LoVo (cell line): ENCODE measurements at regions not wholly inside any gene's neighbourhood (a gene's known extent, or its start where the extent isn't known, plus 50 kb on each side); places are given as distances from the start of the nearest gene placed in this dataset.
"Not testable (repeated sequence)": the region's sequence is repeated elsewhere in the genome, so short reads cannot be mapped to it uniquely, and the experiment has no call there.

Experiments
- DNase-seq: peaks from one replicate; pipeline ENCODE4 v3.0.0-alpha.2; 2016; ENCODE audit warnings: low spot score

GRCh38 chr3:153029350-153029749 is 132.7 kb upstream of the RAP2B start:
- no peak for DNase-seq

- DNase-seq: no peak
Measured at GRCh38 chr3:153032891-153033290, 129.1 kb upstream of the RAP2B start.

- DNase-seq: no peak
Measured at GRCh38 chr3:153036846-153037245, 125.2 kb upstream of the RAP2B start.

- no peak for DNase-seq
Measured at GRCh38 chr3:153038367-153038766, 123.7 kb upstream of the RAP2B start.

- DNase-seq: no peak
Measured at GRCh38 chr3:153038779-153039178, 123.2 kb upstream of the RAP2B start.

GRCh38 chr3:153041181-153041580 is 120.8 kb upstream of the RAP2B start:
- DNase-seq: no peak

GRCh38 chr3:153042088-153042487 is 119.9 kb upstream of the RAP2B start:
- DNase-seq: no peak

- DNase-seq: no peak
Measured at GRCh38 chr3:153043729-153044328, 118.2 kb upstream of the RAP2B start.

GRCh38 chr3:153045150-153045549 is 116.9 kb upstream of the RAP2B start:
- DNase-seq: no peak

GRCh38 chr3:153050978-153051377 is 111.0 kb upstream of the RAP2B start:
- DNase-seq: no peak

GRCh38 chr3:153051427-153052095 is 110.5 kb upstream of the RAP2B start:
- peak; percentile 72 for DNase-seq

- DNase-seq: peak; percentile 73
Measured at GRCh38 chr3:153052096-153052460, 109.9 kb upstream of the RAP2B start.

GRCh38 chr3:153055217-153055616 is 106.8 kb upstream of the RAP2B start:
- DNase-seq: no peak

- DNase-seq: no peak
Measured at GRCh38 chr3:153055779-153056178, 106.2 kb upstream of the RAP2B start.

- DNase-seq: not testable (repeated sequence)
Measured at GRCh38 chr3:153058031-153058688, 103.9 kb upstream of the RAP2B start.

GRCh38 chr3:153060346-153060745 is 101.7 kb upstream of the RAP2B start:
- DNase-seq: no peak

- DNase-seq: no peak
Measured at GRCh38 chr3:153061938-153062528, 100.0 kb upstream of the RAP2B start.

GRCh38 chr3:153063337-153063736 is 98.7 kb upstream of the RAP2B start:
- DNase-seq: no peak

GRCh38 chr3:153066983-153067382 is 95.0 kb upstream of the RAP2B start:
- DNase-seq: no peak

- DNase-seq: no peak
Measured at GRCh38 chr3:153069598-153070510, 92.2 kb upstream of the RAP2B start.

GRCh38 chr3:153070511-153070868 is 91.5 kb upstream of the RAP2B start:
- DNase-seq: no peak

- DNase-seq: no peak
Measured at GRCh38 chr3:153072382-153072781, 89.6 kb upstream of the RAP2B start.
